Activated T-helper 17 cell treated with anti-CD3 and anti-CD28 coated beads, Interleukin-2, amount 50 U/mL, for 72 hours (primary cell): ENCODE measurements at regions not wholly inside any gene's neighbourhood (a gene's known extent, or its start where the extent isn't known, plus 50 kb on each side); places are given as distances from the start of the nearest gene placed in this dataset.

Experiments
- ATAC-seq: fragments of 150-1000 bp; cut with Tn5 transposase; replicated peaks from 2 replicates; pipeline ENCODE4 v1.10.0; 2021; ENCODE audit warnings: mild to moderate bottlenecking, moderate library complexity
- H3K27ac Mint-ChIP-seq: one replicate; pipeline ENCODE4 v1.8.0; 2022; ENCODE audit warnings: mixed read lengths
- H3K27me3 Mint-ChIP-seq: one replicate; pipeline ENCODE4 v1.8.0; 2022; ENCODE audit warnings: mixed read lengths
- H3K36me3 Mint-ChIP-seq: one replicate; pipeline ENCODE4 v1.8.0; 2022; ENCODE audit warnings: low read depth, mild to moderate bottlenecking, mixed read lengths
- H3K4me1 Mint-ChIP-seq: one replicate; pipeline ENCODE4 v1.8.0; 2022; ENCODE audit warnings: mixed read lengths
- H3K4me3 Mint-ChIP-seq: one replicate; pipeline ENCODE4 v1.8.0; 2022; ENCODE audit warnings: mild to moderate bottlenecking, mixed read lengths
- H3K9me3 Mint-ChIP-seq: one replicate; pipeline ENCODE4 v1.8.0; 2022; ENCODE audit warnings: mixed read lengths

DNA sequence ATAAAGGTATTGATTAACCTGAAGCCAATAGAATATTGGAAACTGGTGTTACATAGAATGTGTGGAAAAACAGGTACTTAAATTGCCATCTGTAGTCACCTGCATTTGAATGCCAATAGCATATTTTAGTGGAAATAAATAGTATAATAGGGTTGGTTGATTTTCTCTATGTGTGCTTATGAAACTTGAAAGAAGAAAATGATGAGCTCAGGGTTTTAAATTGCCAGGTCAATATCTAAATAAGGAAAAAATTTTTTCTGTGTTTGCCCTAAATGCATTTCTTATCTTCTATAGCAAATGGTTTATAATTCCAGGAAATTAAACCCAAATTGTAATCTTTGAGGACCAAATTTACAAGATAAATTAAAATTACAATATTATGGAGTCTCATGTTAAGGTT is 626.6 kb downstream of the CDH8 start:
- ATAC-seq, result no peak
- H3K27ac Mint-ChIP-seq, result no peak overlapping the region
- peaks cover 27% of the 10 kb centered on the region for H3K9me3 Mint-ChIP-seq
- H3K36me3 Mint-ChIP-seq, result no peaks in the 10 kb centered on the region
- H3K4me3 Mint-ChIP-seq, result no peak overlapping the region
- H3K4me1 Mint-ChIP-seq, result no peaks in the 10 kb centered on the region
- no peaks in the 10 kb centered on the region for H3K27me3 Mint-ChIP-seq

GRCh38 chr16:61403386-61403785 is 632.9 kb downstream of the CDH8 start:
- no peak overlapping the region for H3K4me3 Mint-ChIP-seq
- H3K27ac Mint-ChIP-seq, result no peak overlapping the region
- no peaks in the 10 kb centered on the region for H3K27me3 Mint-ChIP-seq
- no peak for ATAC-seq
- no peaks in the 10 kb centered on the region for H3K4me1 Mint-ChIP-seq
- H3K9me3 Mint-ChIP-seq, result peaks cover 30% of the 10 kb centered on the region
- no peaks in the 10 kb centered on the region for H3K36me3 Mint-ChIP-seq

DNA sequence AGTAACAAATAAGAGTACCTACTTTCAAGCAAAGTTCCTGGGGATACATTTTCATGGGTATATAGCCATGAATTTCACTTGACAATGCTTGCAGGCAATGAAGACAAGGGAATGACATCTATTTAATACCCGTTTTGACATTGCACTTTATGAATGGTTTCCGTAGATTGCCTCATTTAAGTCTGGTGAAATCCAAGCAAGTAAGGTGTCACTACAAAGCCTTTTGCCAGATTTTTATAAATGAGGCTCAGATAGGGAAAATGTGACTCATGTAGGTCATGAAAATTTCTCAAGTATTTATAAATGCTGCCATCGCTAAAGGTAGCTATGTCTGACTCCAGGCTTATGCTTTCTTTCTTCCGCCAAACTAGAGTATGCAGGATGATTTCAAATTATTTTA is 644.3 kb downstream of the CDH8 start:
- H3K27me3 Mint-ChIP-seq, result no peaks in the 10 kb centered on the region
- no peak overlapping the region for H3K27ac Mint-ChIP-seq
- no peak overlapping the region for H3K4me3 Mint-ChIP-seq

DNA sequence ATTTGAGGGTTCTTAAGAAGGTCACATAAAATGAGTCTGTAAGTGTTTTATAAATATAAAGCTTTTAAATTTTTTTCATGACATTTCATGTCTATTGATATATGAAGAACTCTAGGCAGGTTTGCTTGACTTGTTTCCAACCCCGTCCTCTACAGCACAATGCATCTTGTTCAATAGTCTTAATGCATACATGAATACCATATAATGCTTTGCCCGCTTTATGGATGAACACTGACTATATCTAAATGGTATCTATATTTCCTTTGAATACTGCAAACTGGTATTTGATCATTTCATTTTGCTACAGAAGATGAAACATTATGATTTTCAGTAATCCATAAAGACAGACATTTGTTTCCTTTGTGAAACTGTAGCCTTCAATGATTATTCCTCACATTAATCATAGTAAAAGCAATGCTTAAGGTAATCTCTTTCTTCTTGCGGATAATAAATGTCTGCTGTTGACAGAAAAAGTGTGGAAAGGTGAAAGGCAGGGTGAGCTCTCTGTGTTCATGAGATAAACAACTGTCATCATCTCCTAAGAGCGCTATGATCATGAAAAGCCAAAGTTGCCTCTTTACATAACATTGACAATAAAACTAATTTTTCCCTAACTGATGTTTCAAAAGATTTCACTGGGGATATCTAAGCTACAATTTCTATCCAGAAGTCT is 645.1 kb downstream of the CDH8 start:
- Mint-ChIP-seq H3K27ac (no peak overlapping the region), H3K36me3 (no peaks in the 10 kb centered on the region), H3K27me3 (no peaks in the 10 kb centered on the region), H3K4me1 (no peaks in the 10 kb centered on the region), H3K9me3 (peaks cover 29% of the 10 kb centered on the region), H3K4me3 (no peak overlapping the region)
- no peak for ATAC-seq

More for the DNA sequence above, 644.3 kb downstream of the CDH8 start:
- Mint-ChIP-seq H3K36me3 (no peaks in the 10 kb centered on the region), H3K9me3 (peaks cover 25% of the 10 kb centered on the region), H3K4me1 (no peaks in the 10 kb centered on the region)
- ATAC-seq, result no peak

- Mint-ChIP-seq H3K9me3 (peaks cover 27% of the 10 kb centered on the region), H3K4me1 (no peaks in the 10 kb centered on the region), H3K4me3 (no peak overlapping the region), H3K27me3 (no peaks in the 10 kb centered on the region), H3K36me3 (no peaks in the 10 kb centered on the region), H3K27ac (no peak overlapping the region)
- ATAC-seq, result no peak
Observed at GRCh38 chr16:61385392-61386071, 650.7 kb downstream of the CDH8 start.

- H3K4me1 Mint-ChIP-seq, result no peaks in the 10 kb centered on the region
- ATAC-seq, result no peak
- H3K27me3 Mint-ChIP-seq, result no peaks in the 10 kb centered on the region
- no peaks in the 10 kb centered on the region for H3K36me3 Mint-ChIP-seq
- no peak overlapping the region for H3K4me3 Mint-ChIP-seq
- peaks cover 26% of the 10 kb centered on the region for H3K9me3 Mint-ChIP-seq
- no peak overlapping the region for H3K27ac Mint-ChIP-seq
Observed at GRCh38 chr16:61382435-61382834, 653.8 kb downstream of the CDH8 start.

DNA sequence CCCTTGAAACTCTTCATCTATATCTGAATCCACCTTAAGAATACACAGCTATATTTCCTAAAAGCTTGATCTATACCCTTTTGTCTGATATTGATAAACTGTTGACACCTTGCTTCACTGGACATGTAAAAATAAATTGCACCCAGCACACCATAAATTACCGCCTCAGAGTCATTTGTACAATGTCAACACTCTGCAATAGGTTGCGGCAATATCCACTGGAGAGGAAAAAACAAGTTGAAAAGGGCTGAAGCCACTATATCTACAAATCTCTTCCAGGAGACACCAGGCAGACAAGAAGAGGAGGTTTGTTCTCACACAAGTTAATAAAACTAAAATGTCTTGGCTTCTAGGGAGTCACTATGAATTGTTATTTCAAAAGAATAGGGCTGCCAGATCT is 656.9 kb downstream of the CDH8 start:
- ATAC-seq, result no peak
- H3K27ac Mint-ChIP-seq, result no peak overlapping the region
- peaks cover 22% of the 10 kb centered on the region for H3K9me3 Mint-ChIP-seq
- no peaks in the 10 kb centered on the region for H3K27me3 Mint-ChIP-seq
- no peaks in the 10 kb centered on the region for H3K4me1 Mint-ChIP-seq
- H3K4me3 Mint-ChIP-seq, result no peak overlapping the region
- no peaks in the 10 kb centered on the region for H3K36me3 Mint-ChIP-seq

- Mint-ChIP-seq H3K36me3 (no peaks in the 10 kb centered on the region), H3K27ac (no peak overlapping the region), H3K4me3 (no peak overlapping the region), H3K9me3 (peaks cover 28% of the 10 kb centered on the region), H3K4me1 (no peaks in the 10 kb centered on the region), H3K27me3 (no peaks in the 10 kb centered on the region)
- no peak for ATAC-seq
Observed at GRCh38 chr16:61374071-61374470, 662.2 kb downstream of the CDH8 start.

- H3K4me1 Mint-ChIP-seq, result no peaks in the 10 kb centered on the region
- H3K27ac Mint-ChIP-seq, result no peak overlapping the region
- no peak overlapping the region for H3K4me3 Mint-ChIP-seq
- no peak for ATAC-seq
- H3K27me3 Mint-ChIP-seq, result no peaks in the 10 kb centered on the region
- no peaks in the 10 kb centered on the region for H3K36me3 Mint-ChIP-seq
- H3K9me3 Mint-ChIP-seq, result peaks cover 25% of the 10 kb centered on the region
Observed at GRCh38 chr16:61371881-61372280, 664.4 kb downstream of the CDH8 start.

- Mint-ChIP-seq H3K4me1 (no peaks in the 10 kb centered on the region), H3K9me3 (peaks cover 28% of the 10 kb centered on the region), H3K36me3 (no peaks in the 10 kb centered on the region), H3K4me3 (no peak overlapping the region), H3K27me3 (no peaks in the 10 kb centered on the region), H3K27ac (no peak overlapping the region)
- no peak for ATAC-seq
Observed at GRCh38 chr16:61371388-61371787, 664.9 kb downstream of the CDH8 start.

DNA sequence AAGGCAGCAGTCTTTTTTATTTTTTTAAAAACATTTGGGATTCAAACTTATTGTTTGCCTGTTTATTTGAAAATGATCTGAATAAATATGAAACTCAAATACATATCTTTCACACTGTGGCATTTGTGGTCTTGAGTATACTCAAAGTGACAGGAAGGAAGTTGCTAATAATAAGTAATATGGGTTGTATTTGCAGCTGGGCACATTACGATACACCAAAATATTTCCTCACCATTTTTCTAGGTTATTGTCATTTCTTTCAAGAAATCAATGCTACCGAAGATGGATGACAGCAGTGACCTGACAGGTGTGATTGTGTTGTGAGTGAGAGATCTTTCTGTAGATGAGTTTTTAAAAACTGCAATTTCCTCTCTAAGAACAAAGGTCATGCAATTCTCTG is 665.7 kb downstream of the CDH8 start:
- H3K9me3 Mint-ChIP-seq, result peaks cover 34% of the 10 kb centered on the region
- no peaks in the 10 kb centered on the region for H3K36me3 Mint-ChIP-seq
- H3K4me3 Mint-ChIP-seq, result no peak overlapping the region
- no peaks in the 10 kb centered on the region for H3K4me1 Mint-ChIP-seq
- ATAC-seq, result no peak
- H3K27ac Mint-ChIP-seq, result no peak overlapping the region
- no peaks in the 10 kb centered on the region for H3K27me3 Mint-ChIP-seq

GRCh38 chr16:61366006-61366405 is 670.2 kb downstream of the CDH8 start:
- Mint-ChIP-seq H3K9me3 (peaks cover 23% of the 10 kb centered on the region), H3K27me3 (no peaks in the 10 kb centered on the region)

GRCh38 chr16:61364990-61365389 is 671.2 kb downstream of the CDH8 start:
- Mint-ChIP-seq H3K36me3 (no peaks in the 10 kb centered on the region), H3K9me3 (peaks cover 16% of the 10 kb centered on the region), H3K4me3 (no peak overlapping the region), H3K27me3 (no peaks in the 10 kb centered on the region), H3K27ac (no peak overlapping the region), H3K4me1 (no peaks in the 10 kb centered on the region)
- no peak for ATAC-seq

More at GRCh38 chr16:61366006-61366405, 670.2 kb downstream of the CDH8 start:
- no peaks in the 10 kb centered on the region for H3K4me1 Mint-ChIP-seq
- no peak for ATAC-seq
- H3K27ac Mint-ChIP-seq, result no peak overlapping the region
- no peaks in the 10 kb centered on the region for H3K36me3 Mint-ChIP-seq
- no peak overlapping the region for H3K4me3 Mint-ChIP-seq

GRCh38 chr16:61362585-61362984 is 673.7 kb downstream of the CDH8 start:
- ATAC-seq, result no peak
- Mint-ChIP-seq H3K36me3 (no peaks in the 10 kb centered on the region), H3K27ac (no peak overlapping the region), H3K9me3 (peaks cover 12% of the 10 kb centered on the region), H3K4me3 (no peak overlapping the region), H3K27me3 (no peaks in the 10 kb centered on the region), H3K4me1 (no peaks in the 10 kb centered on the region)

- no peak for ATAC-seq
- H3K27ac Mint-ChIP-seq, result no peak overlapping the region
- H3K4me1 Mint-ChIP-seq, result no peaks in the 10 kb centered on the region
- H3K4me3 Mint-ChIP-seq, result no peak overlapping the region
- H3K9me3 Mint-ChIP-seq, result peaks cover 18% of the 10 kb centered on the region
- H3K36me3 Mint-ChIP-seq, result no peaks in the 10 kb centered on the region
- H3K27me3 Mint-ChIP-seq, result no peaks in the 10 kb centered on the region
Observed at GRCh38 chr16:61344791-61345190, 691.4 kb downstream of the CDH8 start.
